ENCODE measurements at regions not wholly inside any gene's neighbourhood (a gene's known extent, or its start where the extent isn't known, plus 50 kb on each side); places are given as distances from the start of the nearest gene placed in this dataset.

DNA sequence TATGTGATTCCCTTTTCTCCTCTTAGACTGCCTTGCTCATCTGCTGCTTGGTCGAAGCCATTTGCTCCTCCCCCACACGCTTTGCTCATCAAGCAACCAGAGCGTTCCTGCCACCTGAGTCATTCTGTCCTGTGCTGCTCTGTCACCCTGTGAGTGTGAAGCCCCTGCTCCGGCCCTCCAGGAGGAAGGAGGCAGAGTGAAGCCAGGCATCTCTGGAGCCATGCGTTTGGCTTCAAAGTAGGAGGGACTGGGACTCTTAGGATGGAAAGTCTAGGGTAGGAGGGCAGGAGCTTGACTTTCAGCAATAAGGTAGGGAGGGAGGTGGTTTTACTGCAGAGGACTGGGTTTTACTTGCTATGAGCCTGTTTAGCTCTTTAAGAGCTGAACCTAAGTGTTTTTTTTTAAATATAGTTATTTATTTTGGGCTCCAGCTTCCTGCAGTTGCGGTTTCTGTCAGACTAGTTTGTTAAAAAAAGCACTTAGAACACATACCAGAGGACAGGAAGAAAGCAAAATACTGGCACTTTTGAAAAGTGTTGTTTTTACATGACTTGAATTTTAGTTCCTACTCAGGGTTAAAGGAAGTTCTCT is 63.6 kb downstream of the SPINK2 start:
- DNase-seq, result peak in 13 of 51 donors; percentile 0 to 59 (median 4)

DNA sequence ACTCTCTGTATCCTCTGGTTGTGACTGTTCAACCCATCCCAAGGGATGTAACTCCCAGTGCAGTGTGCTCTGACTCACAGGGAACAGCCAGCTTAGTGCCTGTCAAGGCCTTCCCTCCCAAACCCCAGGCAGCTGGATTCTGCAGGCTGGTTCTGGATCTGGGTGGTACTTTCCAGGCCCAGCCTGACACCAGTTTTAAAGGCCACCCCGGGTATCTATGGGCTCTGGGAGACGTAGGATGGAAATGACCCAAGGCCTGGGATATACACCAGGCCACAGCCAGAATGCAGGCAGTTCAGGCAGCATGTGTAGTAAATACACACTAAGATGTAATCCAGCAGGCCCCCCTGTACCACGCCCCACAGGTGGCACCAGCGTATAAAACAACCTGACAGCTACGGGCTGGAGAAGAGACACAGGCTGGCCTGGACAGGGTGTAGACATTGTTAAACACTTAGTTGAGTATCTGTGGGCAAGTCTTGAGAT is 64.2 kb downstream of the SPINK2 start:
- DNase-seq, result peak in 1 of 51 donors; percentile 4

DNA sequence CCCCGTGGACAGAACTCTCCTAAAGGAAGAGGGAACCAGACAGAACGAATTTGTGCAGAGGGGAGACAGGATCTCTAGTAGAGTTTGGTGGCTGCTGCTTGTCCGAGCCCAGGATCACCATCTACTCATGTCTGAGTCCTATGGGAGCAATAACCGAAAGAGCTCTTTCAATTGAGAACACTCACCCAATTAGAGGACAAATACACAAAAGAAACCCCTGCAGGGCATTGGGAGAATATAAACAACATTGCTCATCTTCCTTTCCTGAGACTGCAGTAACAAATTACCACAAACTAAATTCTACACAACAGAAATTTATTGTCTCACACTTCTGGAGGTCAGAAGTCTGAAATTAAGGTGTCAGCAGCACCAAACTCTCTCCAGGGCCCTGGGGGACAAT is 65.6 kb downstream of the SPINK2 start:
- no peak for DNase-seq

DNA sequence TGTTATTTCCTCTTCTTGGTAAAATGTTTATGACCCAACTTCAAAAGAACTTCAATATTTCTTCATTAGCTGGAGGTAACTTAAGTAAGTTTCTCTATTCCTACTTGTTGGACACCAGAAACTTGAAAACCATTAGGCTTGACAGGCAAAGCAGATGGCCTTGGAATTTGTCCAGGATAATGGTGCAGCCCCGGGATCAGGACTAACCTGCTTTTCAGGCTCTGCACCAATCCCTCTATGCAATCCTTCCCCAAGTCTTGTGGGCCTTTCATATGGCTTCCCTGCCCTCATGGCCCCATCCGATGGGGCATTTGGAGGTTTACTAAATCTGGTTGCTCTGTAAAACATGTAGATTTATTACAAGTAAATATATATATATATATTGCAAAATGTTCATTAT is 68.5 kb downstream of the SPINK2 start:
- no peak for DNase-seq

DNA sequence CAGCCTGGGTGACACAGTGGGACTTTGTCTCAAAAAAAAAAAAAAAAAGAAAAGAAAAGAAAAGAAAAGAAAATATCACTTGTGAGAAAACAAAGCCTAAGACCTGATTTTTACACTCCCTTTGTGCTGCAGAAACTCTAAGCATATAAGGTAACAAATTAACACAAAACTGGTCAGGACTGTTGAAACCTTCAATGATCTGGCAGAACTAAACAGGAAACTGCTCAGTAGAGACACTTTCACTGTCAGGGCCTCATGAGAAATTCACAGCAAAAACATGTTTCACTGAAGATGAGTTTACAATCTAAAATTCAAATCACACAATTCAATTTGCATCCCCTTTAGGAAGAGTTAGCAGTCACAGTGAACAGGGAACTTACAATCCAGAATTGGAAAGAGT is 69.1 kb upstream of the HOPX start:
- no peak for DNase-seq

DNA sequence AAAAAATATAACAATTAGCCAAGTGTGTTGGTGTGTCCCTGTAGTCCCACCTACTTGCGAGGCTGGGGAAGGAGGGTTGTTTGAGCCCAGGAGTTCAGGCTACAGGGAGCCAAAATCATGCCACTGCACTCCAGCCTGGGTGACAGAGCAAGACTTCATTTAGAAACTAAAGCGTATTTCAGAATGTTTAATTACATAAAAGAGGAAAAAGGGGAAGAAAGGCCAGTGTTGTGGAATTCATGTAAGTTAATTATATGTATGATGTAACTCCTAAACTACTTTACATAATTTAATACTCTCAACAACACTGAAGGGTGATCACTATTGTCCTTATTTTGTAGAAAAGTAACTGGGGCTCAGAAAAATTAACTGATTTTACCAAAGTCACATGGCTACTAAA is 67.2 kb upstream of the HOPX start:
- DNase-seq, result no peak

DNA sequence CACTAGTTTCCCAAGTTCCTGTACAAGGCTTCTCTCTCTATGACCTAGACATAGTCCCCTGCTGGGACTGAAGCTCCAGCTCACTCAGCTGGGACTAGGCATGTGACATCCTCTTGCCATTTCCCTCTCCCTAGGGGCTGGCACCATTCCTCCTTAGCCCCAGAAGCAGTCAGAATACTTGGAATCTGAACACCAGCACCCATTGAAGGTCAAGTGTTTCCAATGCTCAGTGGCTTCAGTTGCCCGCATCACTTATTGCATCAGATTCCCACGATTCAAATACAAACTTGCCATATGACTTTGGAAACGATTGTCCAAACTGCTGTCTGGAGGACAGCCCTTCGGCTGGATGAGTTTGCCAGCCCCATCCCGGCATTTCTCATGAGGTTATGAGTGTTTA is 65.5 kb upstream of the HOPX start:
- DNase-seq, result no peak

DNA sequence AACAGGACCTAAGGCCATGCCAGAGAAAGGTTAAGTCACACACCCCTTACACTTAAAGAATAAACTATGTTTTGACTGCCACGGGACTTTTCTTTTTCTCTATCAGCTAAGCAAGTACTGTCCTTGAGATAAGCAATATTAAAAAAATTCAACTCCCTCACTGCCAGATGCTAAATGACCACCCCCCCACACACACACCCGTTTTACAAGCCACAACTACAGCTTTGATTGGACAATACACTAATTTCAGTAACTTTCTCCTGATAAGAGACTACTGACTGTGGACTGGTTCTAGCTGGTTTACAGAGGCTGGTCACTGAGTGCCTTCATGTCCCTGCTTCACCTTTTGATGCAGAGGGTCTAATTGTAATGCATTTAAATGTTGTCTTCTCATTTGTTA is 63.9 kb upstream of the HOPX start:
- DNase-seq, result no peak

DNA sequence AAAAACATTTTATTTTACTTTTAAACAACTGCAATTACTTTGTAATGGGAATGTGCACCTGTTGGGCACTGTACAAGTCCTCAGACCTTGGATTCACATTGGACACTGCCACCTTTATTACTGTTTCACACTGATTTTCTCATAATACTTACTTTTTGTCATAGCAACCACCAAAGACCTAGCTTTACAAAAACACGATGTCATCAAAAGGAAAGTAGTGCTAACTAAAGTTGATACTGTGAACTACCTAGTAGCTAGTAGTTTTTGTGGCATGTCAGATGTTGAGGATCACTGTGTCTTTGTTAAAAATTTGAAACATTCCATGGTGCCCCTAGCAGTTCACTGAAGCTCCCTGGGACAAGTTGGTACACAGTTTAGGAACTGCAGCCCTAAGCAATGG is 62.9 kb upstream of the HOPX start:
- no peak for DNase-seq

DNA sequence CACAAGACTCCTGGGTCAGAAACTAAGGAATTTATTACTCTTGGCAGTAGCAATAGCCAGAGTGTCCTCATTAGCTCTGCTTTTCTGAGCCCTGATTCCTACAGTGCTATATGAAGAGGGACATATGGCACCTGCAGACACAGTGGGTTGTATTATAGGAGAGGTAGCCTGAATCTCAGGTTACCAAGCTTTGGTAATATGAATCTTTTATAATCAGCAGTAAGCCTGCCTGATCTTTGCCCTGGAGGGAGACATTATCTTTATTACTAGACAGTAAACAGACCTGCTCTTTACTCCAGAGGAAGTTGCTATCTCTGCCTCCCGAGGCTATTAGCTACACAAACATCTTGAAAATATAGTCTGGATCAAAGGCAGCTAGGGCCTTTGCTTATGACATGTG is 62.5 kb upstream of the HOPX start:
- DNase-seq, result no peak

DNA sequence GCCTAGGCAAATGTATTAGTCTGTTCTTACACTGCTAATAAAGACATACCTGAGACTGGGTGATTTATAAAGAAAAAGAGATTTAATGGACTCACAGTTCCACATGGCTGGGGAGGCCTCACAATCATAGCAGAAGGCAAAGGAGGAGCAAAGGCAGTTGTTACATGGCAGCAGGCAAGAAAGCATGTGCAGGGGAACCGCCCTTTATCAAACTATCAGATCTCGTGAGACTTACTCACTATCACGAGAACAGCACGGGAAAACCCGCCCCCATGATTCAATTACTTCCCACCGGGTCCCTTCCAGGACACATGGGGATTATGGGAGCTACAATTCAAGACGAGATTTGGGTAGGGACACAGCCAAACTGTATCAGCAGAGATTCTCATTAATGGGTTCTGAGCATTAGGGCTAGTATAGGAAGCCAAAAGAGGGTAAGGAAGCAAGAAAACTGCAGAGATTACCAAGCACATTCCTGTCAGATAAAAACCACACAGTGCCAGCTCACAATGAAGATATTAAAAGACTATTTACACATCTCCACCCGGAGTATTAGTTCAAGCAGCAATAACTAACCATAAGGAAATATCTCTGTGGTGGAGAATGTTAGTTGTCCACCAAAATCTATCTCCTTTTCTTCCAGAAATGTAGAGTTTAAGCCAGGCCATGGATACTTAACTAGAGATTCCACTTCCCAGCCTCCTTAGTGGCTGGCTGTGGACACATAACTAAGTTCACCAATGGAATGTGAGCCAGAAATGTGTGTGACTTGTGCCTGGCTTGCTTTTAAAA is 61.2 kb upstream of the HOPX start:
- DNase-seq, result no peak

DNA sequence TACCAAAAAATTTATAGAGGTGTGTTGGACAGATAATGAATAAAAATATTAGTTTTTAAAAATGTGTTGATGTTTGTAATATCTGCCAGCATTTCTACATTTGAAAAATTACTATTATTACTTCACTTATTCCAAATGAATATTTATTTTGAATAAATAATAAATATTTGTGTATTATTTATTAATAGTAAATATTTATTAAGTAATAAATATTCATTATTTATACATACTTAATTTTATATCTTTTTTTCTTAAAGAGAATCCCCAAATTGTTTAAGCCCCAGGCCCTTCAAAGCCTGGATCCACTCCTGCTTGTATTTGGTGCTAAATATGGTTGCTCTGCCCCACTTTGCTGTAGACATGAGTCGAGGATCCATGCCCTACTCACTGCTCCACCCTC is 60.5 kb upstream of the HOPX start:
- no peak for DNase-seq

DNA sequence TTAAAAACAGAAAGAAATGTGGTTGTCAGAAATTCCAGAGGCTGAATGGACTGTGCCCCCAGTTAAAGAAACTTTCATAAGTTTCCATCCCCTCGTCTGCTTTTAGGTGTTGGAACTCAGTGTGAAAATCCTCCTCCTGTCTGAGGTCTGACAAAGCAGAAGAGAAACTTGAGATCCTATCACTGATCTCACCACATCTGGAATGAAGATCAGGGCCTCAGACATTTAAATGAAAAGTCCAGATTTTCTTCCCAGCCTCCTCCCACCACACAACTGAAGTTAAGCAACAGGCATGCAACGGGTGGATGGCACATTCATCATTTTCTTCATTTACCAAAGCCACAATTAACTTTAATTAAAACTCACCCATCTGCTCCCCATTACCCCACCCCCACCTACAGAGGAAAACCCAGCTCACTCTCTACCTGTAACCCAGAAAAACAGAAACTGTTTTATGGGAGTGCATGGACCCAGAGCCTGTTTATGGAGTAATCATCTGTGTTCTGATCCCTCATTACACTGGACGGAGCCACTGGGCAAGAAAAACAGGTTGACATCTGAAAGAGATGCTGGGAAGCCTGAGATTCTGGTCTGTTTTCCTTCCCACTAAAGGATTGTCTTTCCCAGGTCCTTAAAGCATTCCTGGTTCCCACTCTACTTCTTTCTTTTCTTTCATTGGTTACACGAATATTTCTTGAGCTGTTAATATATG is 58.1 kb upstream of the HOPX start:
- no peak for DNase-seq

DNA sequence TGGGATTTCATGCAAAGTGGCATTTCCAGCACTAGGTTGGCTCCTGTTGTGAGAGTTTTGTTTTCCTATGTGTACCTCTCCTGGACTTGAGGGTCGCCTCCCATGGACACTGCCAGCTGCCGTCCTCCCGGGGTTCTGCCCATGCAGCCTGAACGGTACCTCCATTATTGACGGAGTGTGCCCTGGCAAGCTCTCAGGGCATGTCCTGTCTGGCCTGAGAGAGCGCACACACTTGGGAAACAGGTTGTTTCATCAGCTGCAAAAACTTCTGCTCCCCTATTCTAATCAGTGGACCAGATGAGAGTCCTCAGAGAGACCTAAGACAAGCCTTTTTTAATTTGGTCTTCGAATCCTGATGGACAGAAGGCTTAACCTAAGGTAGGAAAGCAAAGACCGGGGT is 56.6 kb upstream of the HOPX start:
- no peak for DNase-seq

DNA sequence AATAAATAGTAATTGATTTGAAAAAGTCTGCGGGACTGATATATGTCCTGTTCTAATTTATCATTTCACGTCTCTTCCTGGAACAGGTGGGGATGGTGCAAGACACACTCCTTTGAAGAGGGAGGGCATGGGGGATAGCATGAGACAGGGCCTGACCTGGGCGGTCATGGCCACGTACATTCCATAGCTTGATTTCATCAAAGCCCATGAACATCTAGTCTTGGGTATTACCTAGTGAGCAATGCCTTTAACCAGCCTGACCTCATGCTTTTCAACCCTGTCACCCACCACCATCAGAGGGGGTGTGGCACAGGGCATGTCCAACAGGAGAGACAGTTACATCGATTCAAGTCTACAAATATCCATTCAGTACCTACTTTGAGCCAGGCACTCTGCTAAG is 52.3 kb upstream of the HOPX start:
- DNase-seq, result no peak

DNA sequence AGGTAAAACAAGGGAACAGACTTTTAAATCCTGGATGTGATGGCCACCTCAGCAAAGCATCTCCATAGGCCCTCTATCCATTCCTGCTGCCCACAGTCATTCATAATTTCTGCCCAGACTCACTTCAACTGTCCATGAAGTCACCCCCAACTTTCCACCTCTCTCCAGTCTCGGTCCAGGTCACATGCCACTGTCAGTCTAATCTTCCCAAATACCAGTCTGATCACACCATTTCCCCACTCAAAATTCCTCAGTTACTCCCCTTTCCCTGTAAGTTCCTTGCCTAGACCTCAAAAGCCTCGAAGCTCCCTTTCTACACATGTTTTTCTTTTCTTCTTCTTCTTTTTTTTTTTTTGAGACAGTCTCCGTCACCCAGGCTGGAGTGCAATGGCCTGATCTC is 51.2 kb upstream of the HOPX start:
- no peak for DNase-seq

DNA sequence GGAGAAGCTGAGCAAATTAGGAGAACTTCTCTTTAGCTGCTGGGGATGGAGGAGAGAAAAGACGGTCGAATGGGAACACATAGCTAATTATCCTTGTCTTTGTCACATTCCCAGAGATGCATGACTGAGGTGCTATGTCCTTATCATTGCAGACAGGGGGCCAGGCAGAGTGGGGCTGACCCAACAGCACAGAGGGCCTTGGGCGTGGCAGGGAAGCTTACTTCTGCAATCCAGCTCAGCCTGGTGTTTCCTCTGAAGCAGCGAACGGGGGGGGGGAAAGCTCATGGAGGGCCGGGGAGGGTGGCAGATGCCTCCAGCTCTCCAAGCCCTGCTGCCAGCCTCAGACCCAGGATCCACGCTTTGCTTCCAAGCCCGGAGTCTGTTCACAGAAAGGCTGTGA is 50.8 kb upstream of the HOPX start:
- no peak for DNase-seq
